ENCODE measurements at regions not wholly inside any gene's neighbourhood (a gene's known extent, or its start where the extent isn't known, plus 50 kb on each side); places are given as distances from the start of the nearest gene placed in this dataset.

DNA sequence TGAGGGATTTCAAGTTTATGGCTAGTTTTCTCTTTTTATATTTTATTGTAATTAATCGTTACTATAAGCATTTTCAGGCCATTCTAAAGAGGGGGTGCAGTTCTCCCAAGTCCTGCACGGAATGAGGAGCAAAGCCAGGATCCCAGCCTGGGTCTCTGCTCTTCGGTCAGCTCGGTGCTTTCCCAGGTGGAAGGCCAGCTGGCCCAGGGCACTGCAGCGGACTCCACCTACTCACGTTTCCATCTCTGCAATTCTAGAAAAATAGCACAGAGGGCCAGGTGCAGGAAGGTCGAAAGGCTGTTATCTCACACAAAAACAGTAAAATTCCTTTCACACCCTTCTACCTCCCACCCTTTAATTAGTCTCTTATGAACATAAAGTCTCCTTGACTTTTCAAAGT is 59.5 kb upstream of the HES1 start:
- TF ChIP-seq EZH2 (IDR thresholded peaks at IDR 0.05; ENCODE audit: borderline replicate concordance, insufficient read depth, low read length, poor library complexity, severe bottlenecking), result no peak
- no peak for TF ChIP-seq POLR2AphosphoS5 (IDR thresholded peaks at IDR 0.05)
- TF ChIP-seq RAD21 (conservative IDR thresholded peaks at IDR 0.05), result no peak
- TF ChIP-seq, protein P1, sequence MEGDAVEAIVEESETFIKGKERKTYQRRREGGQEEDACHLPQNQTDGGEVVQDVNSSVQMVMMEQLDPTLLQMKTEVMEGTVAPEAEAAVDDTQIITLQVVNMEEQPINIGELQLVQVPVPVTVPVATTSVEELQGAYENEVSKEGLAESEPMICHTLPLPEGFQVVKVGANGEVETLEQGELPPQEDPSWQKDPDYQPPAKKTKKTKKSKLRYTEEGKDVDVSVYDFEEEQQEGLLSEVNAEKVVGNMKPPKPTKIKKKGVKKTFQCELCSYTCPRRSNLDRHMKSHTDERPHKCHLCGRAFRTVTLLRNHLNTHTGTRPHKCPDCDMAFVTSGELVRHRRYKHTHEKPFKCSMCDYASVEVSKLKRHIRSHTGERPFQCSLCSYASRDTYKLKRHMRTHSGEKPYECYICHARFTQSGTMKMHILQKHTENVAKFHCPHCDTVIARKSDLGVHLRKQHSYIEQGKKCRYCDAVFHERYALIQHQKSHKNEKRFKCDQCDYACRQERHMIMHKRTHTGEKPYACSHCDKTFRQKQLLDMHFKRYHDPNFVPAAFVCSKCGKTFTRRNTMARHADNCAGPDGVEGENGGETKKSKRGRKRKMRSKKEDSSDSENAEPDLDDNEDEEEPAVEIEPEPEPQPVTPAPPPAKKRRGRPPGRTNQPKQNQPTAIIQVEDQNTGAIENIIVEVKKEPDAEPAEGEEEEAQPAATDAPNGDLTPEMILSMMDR (IDR thresholded peaks at IDR 0.05; ENCODE audit: poor library complexity, severe bottlenecking), result no peak
- no peak for TF ChIP-seq EP300 (conservative IDR thresholded peaks at IDR 0.05; ENCODE audit: poor library complexity, severe bottlenecking)
- TF ChIP-seq, protein P2, sequence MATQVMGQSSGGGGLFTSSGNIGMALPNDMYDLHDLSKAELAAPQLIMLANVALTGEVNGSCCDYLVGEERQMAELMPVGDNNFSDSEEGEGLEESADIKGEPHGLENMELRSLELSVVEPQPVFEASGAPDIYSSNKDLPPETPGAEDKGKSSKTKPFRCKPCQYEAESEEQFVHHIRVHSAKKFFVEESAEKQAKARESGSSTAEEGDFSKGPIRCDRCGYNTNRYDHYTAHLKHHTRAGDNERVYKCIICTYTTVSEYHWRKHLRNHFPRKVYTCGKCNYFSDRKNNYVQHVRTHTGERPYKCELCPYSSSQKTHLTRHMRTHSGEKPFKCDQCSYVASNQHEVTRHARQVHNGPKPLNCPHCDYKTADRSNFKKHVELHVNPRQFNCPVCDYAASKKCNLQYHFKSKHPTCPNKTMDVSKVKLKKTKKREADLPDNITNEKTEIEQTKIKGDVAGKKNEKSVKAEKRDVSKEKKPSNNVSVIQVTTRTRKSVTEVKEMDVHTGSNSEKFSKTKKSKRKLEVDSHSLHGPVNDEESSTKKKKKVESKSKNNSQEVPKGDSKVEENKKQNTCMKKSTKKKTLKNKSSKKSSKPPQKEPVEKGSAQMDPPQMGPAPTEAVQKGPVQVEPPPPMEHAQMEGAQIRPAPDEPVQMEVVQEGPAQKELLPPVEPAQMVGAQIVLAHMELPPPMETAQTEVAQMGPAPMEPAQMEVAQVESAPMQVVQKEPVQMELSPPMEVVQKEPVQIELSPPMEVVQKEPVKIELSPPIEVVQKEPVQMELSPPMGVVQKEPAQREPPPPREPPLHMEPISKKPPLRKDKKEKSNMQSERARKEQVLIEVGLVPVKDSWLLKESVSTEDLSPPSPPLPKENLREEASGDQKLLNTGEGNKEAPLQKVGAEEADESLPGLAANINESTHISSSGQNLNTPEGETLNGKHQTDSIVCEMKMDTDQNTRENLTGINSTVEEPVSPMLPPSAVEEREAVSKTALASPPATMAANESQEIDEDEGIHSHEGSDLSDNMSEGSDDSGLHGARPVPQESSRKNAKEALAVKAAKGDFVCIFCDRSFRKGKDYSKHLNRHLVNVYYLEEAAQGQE (IDR thresholded peaks at IDR 0.05; ENCODE audit: borderline replicate concordance), result no peak
- TF ChIP-seq MXI1 (conservative IDR thresholded peaks at IDR 0.05; ENCODE audit: poor library complexity, severe bottlenecking), result no peak
- TF ChIP-seq SMC3 (conservative IDR thresholded peaks at IDR 0.05; ENCODE audit: poor library complexity), result no peak

All from neural cell (in vitro differentiated cells).